ENCODE measurements at regions not wholly inside any gene's neighbourhood (a gene's known extent, or its start where the extent isn't known, plus 50 kb on each side); places are given as distances from the start of the nearest gene placed in this dataset.

DNA sequence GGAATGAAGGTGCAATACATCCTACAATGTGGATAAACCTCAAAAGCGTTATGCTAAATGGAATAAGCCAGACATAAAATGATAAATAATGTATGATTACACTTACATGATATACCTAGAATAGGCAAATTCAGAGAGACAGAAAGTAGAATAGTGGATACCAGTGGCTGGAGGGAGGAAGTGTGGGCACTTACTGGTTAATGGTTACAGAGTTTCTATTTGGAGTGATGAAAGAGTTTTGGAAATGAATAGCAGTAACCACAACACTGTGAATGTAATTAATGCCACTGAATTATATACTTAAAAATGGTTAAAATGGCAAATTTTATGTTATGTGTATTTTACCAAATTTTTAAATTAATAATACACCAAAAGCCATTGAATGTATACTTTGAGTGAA, 71.4 kb upstream of the CST7 start:
- DNase-seq, result no peak

DNA sequence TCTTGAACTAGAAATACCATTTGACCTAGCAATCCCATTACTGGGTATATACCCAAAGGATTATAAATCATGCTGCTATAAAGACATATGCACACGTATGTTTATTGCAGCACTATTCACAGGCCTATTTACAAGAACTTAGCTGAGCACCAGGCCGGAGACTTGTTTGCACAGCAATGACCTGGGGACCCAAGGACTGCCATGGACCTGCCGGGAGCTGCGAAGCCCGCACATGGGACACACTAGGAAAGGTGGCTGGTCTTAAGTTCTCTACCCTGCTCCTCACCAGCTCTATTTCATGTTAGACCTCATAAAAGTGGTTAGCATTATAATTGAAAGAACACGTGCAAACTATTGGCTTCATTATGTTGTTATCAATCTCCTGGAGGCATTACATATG, 70.4 kb upstream of the CST7 start:
- DNase-seq, result no peak

DNA sequence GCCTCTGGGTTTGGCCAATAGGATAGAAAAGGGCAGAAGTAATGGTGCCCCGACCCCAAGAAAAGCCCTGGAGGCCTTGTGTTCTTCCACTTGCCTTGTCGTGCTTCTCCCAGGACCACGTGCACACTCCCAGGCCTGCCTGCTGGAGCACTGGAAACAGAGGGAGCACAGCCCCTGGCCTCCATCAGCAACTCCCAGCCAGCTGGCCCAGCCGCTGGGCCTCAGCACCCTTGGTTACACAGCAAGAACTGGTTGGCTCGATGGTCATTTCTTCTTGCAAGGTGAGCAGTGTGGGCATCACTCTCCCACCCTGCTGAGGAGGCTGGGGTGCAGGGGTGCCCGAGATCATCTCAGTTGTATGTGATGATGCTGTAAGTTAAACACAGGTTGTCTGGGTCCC, 69.2 kb upstream of the CST7 start:
- no peak for DNase-seq

DNA sequence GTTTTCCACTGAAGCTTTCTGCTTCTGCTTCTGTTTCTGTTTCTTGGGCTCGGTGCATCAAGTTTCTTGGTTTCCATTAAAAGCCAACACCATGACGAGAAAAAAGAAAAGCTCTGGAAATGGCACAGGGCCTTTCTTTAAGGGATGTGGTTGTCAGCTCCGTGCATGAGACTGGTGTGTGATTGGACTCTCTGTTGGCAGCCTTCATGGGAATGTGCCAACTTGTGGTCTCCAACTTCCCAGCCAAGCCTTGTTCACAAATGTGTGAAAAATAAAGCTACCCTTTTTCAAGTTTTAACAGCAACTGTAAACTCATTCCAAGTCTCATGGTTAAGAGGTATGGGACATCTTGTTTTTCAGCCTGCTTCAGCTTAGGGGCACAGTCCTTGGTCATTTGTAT, 68.7 kb upstream of the CST7 start:
- DNase-seq, result no peak

DNA sequence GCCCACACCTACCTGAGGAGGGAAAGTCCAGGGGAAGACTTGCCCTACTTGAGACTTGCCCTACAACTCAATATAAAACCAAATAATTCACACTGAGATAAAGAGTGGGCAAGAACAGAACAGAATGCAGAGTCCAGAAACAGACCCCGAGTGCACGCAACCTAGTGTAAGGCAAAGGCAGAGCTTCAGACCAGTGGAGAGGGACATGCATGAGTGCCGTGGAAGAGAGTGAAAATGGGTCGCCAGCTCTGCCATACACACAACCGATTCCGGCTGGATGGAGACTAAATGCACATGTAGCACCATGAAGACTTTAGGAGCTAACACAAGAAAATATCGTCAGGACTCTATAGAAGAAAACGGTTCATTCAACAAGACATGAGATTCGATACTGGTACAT, 58.8 kb upstream of the CST7 start:
- no peak for DNase-seq

DNA sequence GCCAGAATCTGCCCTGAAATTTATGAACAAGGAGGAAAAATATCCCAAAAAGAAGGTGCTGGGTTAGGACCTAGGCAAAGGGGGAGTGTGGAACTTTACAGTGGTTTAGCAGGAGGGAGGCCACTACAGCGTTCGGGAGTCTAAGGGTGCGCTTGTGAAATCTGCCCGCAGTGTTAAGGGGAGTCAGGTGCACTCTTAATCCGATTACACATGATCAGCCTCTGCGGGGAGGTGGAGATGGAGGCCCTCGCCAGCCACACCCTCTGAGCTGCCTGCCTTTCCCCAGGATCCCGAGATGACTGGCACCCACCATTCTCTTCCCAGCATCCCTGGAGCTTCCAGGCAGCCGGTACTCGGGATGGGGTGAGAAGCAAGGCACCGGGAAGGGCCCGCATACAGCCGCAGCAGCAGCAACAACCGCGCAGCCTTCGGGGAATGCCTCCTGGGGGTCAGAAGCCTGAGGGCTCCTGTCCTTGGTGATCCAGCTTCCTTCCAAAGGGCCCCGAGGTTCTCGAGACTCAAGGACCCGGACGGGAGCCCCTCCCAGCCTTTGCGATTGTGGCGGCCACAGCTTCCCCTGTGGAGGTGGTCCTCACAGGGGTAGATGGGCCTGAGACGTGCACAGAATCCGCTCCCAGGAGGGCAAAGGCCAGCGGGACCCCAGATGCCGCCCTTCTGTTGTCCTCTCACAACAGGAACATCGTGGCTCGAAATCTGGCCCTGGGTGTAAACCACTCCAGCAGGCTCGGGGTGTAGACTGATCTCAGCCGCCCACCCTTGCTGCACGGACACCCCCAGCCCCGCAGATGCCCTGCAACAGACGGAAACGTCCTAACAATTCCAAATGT, 57.3 kb upstream of the CST7 start:
- no peak for DNase-seq

DNA sequence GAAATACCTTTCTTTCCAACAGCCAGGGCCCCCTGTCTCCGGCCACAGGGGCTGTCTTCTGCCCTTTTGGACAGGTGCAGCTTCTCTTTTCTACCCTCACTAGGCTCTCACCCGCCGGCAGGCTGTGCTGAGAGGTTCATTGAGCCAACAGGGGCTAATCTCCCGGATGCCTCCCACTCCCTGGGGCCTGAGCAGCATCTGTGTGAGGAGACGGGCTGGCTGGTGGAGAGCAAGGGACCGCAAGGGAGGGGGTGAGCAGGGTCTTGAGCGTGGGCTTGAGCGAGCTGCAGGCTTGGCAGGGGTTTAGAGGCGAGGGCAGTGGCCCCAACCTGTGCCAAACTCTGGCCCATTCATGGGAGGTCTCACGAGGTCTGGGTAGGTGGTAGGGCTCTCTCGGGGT, 56.5 kb upstream of the CST7 start:
- DNase-seq, result no peak

DNA sequence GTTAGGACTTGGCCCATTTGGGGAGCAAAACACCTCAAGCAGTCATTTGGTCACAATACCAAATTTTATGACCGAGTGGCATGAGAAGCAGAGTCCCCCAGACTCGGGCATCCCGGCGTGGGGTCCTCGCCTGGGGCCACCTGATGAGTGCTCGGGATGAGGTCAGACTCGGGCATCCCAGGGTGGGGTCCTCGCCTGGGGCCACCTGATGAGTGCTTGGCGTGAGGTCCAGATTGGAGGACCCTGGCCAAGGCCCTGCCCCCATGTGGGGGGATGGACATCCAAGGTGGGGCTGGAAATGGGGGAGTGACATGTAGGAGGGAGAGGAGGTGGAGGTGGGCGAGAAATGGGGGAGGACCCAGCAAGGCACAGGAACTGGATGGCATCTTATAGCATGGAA, 56.1 kb upstream of the CST7 start:
- no peak for DNase-seq

DNA sequence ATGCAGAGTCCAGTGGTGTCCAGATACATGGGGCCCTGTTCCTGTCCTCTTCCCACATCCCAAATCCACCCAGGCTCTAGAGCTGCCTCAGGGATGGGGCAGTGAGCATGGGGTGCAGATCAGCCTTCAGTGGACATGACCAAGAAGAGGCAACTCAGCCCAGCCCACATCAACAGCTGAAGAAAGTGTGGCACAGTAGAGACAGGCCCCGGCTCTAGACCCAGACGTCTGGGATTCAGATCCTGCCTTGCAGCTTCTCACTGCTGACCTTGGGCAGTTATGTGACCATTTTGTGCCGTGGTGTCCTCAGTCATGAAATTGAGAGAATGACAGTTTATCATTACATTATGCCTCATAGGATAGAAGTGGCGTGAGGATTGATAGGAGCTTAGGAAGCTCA, 54.6 kb upstream of the CST7 start:
- DNase-seq, result no peak

GRCh38 chr20:24894967-24895366, 54.1 kb upstream of the CST7 start:
- no peak for DNase-seq

DNA sequence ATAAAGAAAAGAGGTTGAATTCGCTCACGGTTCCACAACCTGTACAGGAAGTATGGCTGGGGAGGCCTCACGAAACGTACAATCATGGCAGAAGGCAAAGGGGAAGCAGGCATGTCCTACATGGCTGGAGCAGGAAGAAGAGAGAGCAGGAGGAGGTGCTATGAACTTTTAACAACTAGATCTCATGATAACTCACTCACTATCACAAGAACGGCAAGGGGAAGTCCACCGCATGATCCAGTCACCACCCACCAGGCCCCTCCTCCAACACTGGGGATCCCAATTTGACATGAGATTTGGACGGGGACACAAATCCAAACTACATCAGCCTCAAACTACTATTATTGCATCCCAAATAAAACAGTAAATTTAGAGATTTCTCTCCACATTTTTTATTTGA, 53.6 kb upstream of the CST7 start:
- DNase-seq, result no peak

- DNase-seq, result no peak
These were observed 53.0 kb upstream of the CST7 start for GRCh38 chr20:24895898-24896658.

DNA sequence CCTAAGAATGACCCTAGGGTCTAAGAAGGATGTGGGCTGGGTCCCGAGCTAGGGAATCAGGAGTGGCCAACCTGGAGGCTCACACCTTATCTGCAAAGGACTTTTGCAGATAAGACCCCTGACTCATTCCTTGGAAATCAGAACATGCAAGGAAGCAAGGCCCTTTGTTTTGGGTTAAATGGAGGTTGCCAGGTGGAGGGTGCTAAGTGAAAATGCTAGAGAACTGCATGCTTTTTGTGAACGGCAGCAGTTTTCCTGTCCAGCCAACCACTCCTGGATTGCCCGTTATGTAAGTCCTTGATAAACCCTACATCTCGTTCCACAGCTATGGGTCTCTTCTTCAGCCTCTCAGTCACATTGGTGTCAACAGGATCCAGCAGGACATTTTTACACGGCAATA, 52.1 kb upstream of the CST7 start:
- no peak for DNase-seq

- DNase-seq, result no peak
These were observed 51.1 kb upstream of the CST7 start for GRCh38 chr20:24897974-24898373.

- no peak for DNase-seq
These were observed 49.9 kb upstream of the CST7 start for GRCh38 chr20:24899153-24899552.
